ENCODE measurements at regions not wholly inside any gene's neighbourhood (a gene's known extent, or its start where the extent isn't known, plus 50 kb on each side); places are given as distances from the start of the nearest gene placed in this dataset.

GRCh38 chr5:5005353-5005752, 134.8 kb upstream of the ADAMTS16 start:
- no peak for DNase-seq (ENCODE audit: low read depth)

- no peak for DNase-seq (ENCODE audit: low read depth)
Observed at GRCh38 chr5:5006548-5006947, 133.6 kb upstream of the ADAMTS16 start.

GRCh38 chr5:5009240-5009639, 130.9 kb upstream of the ADAMTS16 start:
- no peak for DNase-seq (ENCODE audit: low read depth)

- DNase-seq (ENCODE audit: low read depth), result no peak
Observed at GRCh38 chr5:5011151-5011550, 129.0 kb upstream of the ADAMTS16 start.

- DNase-seq (ENCODE audit: low read depth), result no peak
Observed at GRCh38 chr5:5014586-5015235, 125.4 kb upstream of the ADAMTS16 start.

GRCh38 chr5:5017827-5018577, 122.1 kb upstream of the ADAMTS16 start:
- DNase-seq (ENCODE audit: low read depth), result no peak

- no peak for DNase-seq (ENCODE audit: low read depth)
Observed at GRCh38 chr5:5018578-5018970, 121.6 kb upstream of the ADAMTS16 start.

- DNase-seq (ENCODE audit: low read depth), result no peak
Observed at GRCh38 chr5:5021436-5021835, 118.7 kb upstream of the ADAMTS16 start.

GRCh38 chr5:5025098-5025773, 114.9 kb upstream of the ADAMTS16 start:
- no peak for DNase-seq (ENCODE audit: low read depth)

- DNase-seq (ENCODE audit: low read depth), result no peak
Observed at GRCh38 chr5:5025774-5026408, 114.2 kb upstream of the ADAMTS16 start.

GRCh38 chr5:5026409-5026785, 113.7 kb upstream of the ADAMTS16 start:
- DNase-seq (ENCODE audit: low read depth), result no peak

GRCh38 chr5:5031665-5032064, 108.5 kb upstream of the ADAMTS16 start:
- no peak for DNase-seq (ENCODE audit: low read depth)

GRCh38 chr5:5037674-5038073, 102.5 kb upstream of the ADAMTS16 start:
- no peak for DNase-seq (ENCODE audit: low read depth)

- no peak for DNase-seq (ENCODE audit: low read depth)
Observed at GRCh38 chr5:5039918-5040317, 100.2 kb upstream of the ADAMTS16 start.

GRCh38 chr5:5040712-5041111, 99.4 kb upstream of the ADAMTS16 start:
- DNase-seq (ENCODE audit: low read depth), result no peak

GRCh38 chr5:5042806-5043205, 97.3 kb upstream of the ADAMTS16 start:
- DNase-seq (ENCODE audit: low read depth), result no peak

- no peak for DNase-seq (ENCODE audit: low read depth)
Observed at GRCh38 chr5:5043346-5043745, 96.8 kb upstream of the ADAMTS16 start.

GRCh38 chr5:5044247-5044840, 95.8 kb upstream of the ADAMTS16 start:
- no peak for DNase-seq (ENCODE audit: low read depth)

- no peak for DNase-seq (ENCODE audit: low read depth)
Observed at GRCh38 chr5:5046680-5047502, 93.2 kb upstream of the ADAMTS16 start.

- no peak for DNase-seq (ENCODE audit: low read depth)
Observed at GRCh38 chr5:5050801-5051200, 89.3 kb upstream of the ADAMTS16 start.

GRCh38 chr5:5055712-5056111, 84.4 kb upstream of the ADAMTS16 start:
- DNase-seq (ENCODE audit: low read depth), result no peak

- no peak for DNase-seq (ENCODE audit: low read depth)
Observed at GRCh38 chr5:5061836-5062235, 78.3 kb upstream of the ADAMTS16 start.

Data from non-pigmented ciliary epithelial cell (primary cell).